Naive B cell (primary cell): ENCODE measurements at regions not wholly inside any gene's neighbourhood (a gene's known extent, or its start where the extent isn't known, plus 50 kb on each side); places are given as distances from the start of the nearest gene placed in this dataset.

ENCODE experiments used
- ATAC-seq, 2 donors: fragments of 150-1000 bp; cut with Tn5 transposase; 2 replicates each; pipeline ENCODE4 v1.10.0; 2021; ENCODE audit warnings: low read depth in 2 of 2, mild to moderate bottlenecking in 2 of 2, moderate library complexity in 2 of 2
- DNase-seq: peaks from one replicate; pipeline ENCODE4 v3.0.0; 2022
- H3K27ac Mint-ChIP-seq, 6 donors: one replicate each; pipeline ENCODE4 v1.8.0; 2020 to 2022; ENCODE audit warnings: mild to moderate bottlenecking in 6 of 6, mixed read lengths in 6 of 6, moderate library complexity in 5 of 6, inconsistent platforms in 2 of 6
- H3K27me3 Mint-ChIP-seq, 3 donors: one replicate each; pipeline ENCODE4 v1.8.0; 2021 to 2022; ENCODE audit warnings: mixed read lengths in 3 of 3, mild to moderate bottlenecking in 1 of 3
- H3K36me3 Mint-ChIP-seq, 2 donors: one replicate each; pipeline ENCODE4 v1.8.0; 2020 to 2022; ENCODE audit warnings: mixed read lengths in 2 of 2, inconsistent platforms in 1 of 2, mild to moderate bottlenecking in 1 of 2
- H3K4me1 Mint-ChIP-seq, 3 donors: one replicate each; pipeline ENCODE4 v1.8.0; 2020 to 2022; ENCODE audit warnings: mixed read lengths in 3 of 3, inconsistent platforms in 1 of 3, mild to moderate bottlenecking in 1 of 3, moderate library complexity in 1 of 3
- H3K4me3 Mint-ChIP-seq, 8 donors: one replicate each; pipeline ENCODE4 v1.8.0; 2020 to 2022; ENCODE audit warnings: mild to moderate bottlenecking in 8 of 8, mixed read lengths in 8 of 8, moderate library complexity in 8 of 8, inconsistent platforms in 2 of 8
- H3K9me3 Mint-ChIP-seq, 7 donors: one replicate each; pipeline ENCODE4 v1.8.0; 2020 to 2022; ENCODE audit warnings: mixed read lengths in 7 of 7, mild to moderate bottlenecking in 5 of 7, inconsistent platforms in 2 of 7, moderate library complexity in 1 of 7

GRCh38 chr4:32184186-32184585, 1464.0 kb downstream of the PCDH7 start:
- no peak for ATAC-seq
- Mint-ChIP-seq H3K4me1 (no peaks in the 10 kb centered on the region), H3K27ac (no peak overlapping the region), H3K27me3 (no peaks in the 10 kb centered on the region), H3K36me3 (no peaks in the 10 kb centered on the region), H3K9me3 (peaks cover 0 to 6% (median 0%) of the 10 kb centered on the region in 7 donors), H3K4me3 (peak overlapping the region in 1 of 8 donors; percentile 42)
- DNase-seq = no peak

GRCh38 chr4:32189130-32189529, 1469.0 kb downstream of the PCDH7 start:
- Mint-ChIP-seq H3K9me3 (peaks cover 0 to 10% (median 4%) of the 10 kb centered on the region in 7 donors), H3K27me3 (no peaks in the 10 kb centered on the region), H3K36me3 (no peaks in the 10 kb centered on the region), H3K27ac (no peak overlapping the region), H3K4me3 (no peak overlapping the region), H3K4me1 (no peaks in the 10 kb centered on the region)
- ATAC-seq (no peak), DNase-seq (no peak)

GRCh38 chr4:32189788-32190187, 1469.6 kb downstream of the PCDH7 start:
- Mint-ChIP-seq H3K4me3 (no peak overlapping the region), H3K27ac (no peak overlapping the region), H3K36me3 (no peaks in the 10 kb centered on the region), H3K9me3 (peaks cover 0 to 11% (median 4%) of the 10 kb centered on the region in 7 donors), H3K27me3 (no peaks in the 10 kb centered on the region), H3K4me1 (no peaks in the 10 kb centered on the region)
- DNase-seq (no peak), ATAC-seq (no peak)

GRCh38 chr4:32191961-32192360, 1471.8 kb downstream of the PCDH7 start:
- DNase-seq = no peak
- Mint-ChIP-seq H3K9me3 (peaks cover 0 to 11% (median 4%) of the 10 kb centered on the region in 7 donors), H3K27me3 (no peaks in the 10 kb centered on the region), H3K4me1 (no peaks in the 10 kb centered on the region), H3K4me3 (no peak overlapping the region), H3K27ac (no peak overlapping the region), H3K36me3 (no peaks in the 10 kb centered on the region)
- ATAC-seq = no peak

GRCh38 chr4:32192363-32192762, 1472.2 kb downstream of the PCDH7 start:
- Mint-ChIP-seq H3K27ac (no peak overlapping the region), H3K36me3 (no peaks in the 10 kb centered on the region), H3K27me3 (no peaks in the 10 kb centered on the region), H3K4me1 (no peaks in the 10 kb centered on the region), H3K9me3 (peaks cover 0 to 12% (median 4%) of the 10 kb centered on the region in 7 donors), H3K4me3 (no peak overlapping the region)
- ATAC-seq (no peak), DNase-seq (no peak)

- ATAC-seq = no peak
- H3K4me3 Mint-ChIP-seq = no peak overlapping the region
- H3K9me3 Mint-ChIP-seq = peaks cover 0 to 12% (median 4%) of the 10 kb centered on the region in 7 donors
- no peaks in the 10 kb centered on the region for H3K36me3 Mint-ChIP-seq
- H3K4me1 Mint-ChIP-seq = no peaks in the 10 kb centered on the region
- DNase-seq = no peak
- no peak overlapping the region for H3K27ac Mint-ChIP-seq
- no peaks in the 10 kb centered on the region for H3K27me3 Mint-ChIP-seq
These were observed 1472.8 kb downstream of the PCDH7 start for GRCh38 chr4:32192991-32193390.

GRCh38 chr4:32196950-32197688, 1477.0 kb downstream of the PCDH7 start:
- Mint-ChIP-seq H3K9me3 (peaks cover 0 to 6% (median 3%) of the 10 kb centered on the region in 7 donors), H3K27me3 (no peaks in the 10 kb centered on the region), H3K27ac (peak overlapping the region in 1 of 6 donors; percentile 44), H3K4me1 (no peaks in the 10 kb centered on the region), H3K4me3 (peak overlapping the region in 1 of 8 donors; percentile 59), H3K36me3 (no peaks in the 10 kb centered on the region)
- ATAC-seq = no peak
- no peak for DNase-seq

- ATAC-seq = no peak
- H3K4me3 Mint-ChIP-seq = no peak overlapping the region
- H3K4me1 Mint-ChIP-seq = no peaks in the 10 kb centered on the region
- DNase-seq = no peak
- no peaks in the 10 kb centered on the region for H3K27me3 Mint-ChIP-seq
- H3K9me3 Mint-ChIP-seq = peaks cover 0 to 23% (median 3%) of the 10 kb centered on the region in 7 donors
- H3K36me3 Mint-ChIP-seq = no peaks in the 10 kb centered on the region
- no peak overlapping the region for H3K27ac Mint-ChIP-seq
These were observed 1479.5 kb downstream of the PCDH7 start for GRCh38 chr4:32199639-32200038.

GRCh38 chr4:32203340-32203739, 1483.2 kb downstream of the PCDH7 start:
- Mint-ChIP-seq H3K4me3 (peak overlapping the region in 1 of 8 donors; percentile 8), H3K4me1 (no peaks in the 10 kb centered on the region), H3K9me3 (peaks cover 1 to 28% (median 7%) of the 10 kb centered on the region in 7 donors), H3K27me3 (no peaks in the 10 kb centered on the region), H3K27ac (no peak overlapping the region), H3K36me3 (no peaks in the 10 kb centered on the region)
- no peak for DNase-seq
- ATAC-seq = no peak

- H3K27ac Mint-ChIP-seq = no peak overlapping the region
- no peaks in the 10 kb centered on the region for H3K4me1 Mint-ChIP-seq
- H3K4me3 Mint-ChIP-seq = no peak overlapping the region
- DNase-seq (no peak), ATAC-seq (no peak)
- H3K36me3 Mint-ChIP-seq = no peaks in the 10 kb centered on the region
- H3K9me3 Mint-ChIP-seq = peaks cover 1 to 35% (median 11%) of the 10 kb centered on the region in 7 donors
- H3K27me3 Mint-ChIP-seq = no peaks in the 10 kb centered on the region
These were observed 1486.6 kb downstream of the PCDH7 start for GRCh38 chr4:32206756-32207155.

- H3K36me3 Mint-ChIP-seq = no peaks in the 10 kb centered on the region
- H3K4me3 Mint-ChIP-seq = no peak overlapping the region
- H3K27me3 Mint-ChIP-seq = no peaks in the 10 kb centered on the region
- no peak for DNase-seq
- no peaks in the 10 kb centered on the region for H3K4me1 Mint-ChIP-seq
- H3K9me3 Mint-ChIP-seq = peaks cover 1 to 35% (median 10%) of the 10 kb centered on the region in 7 donors
- ATAC-seq = no peak
- H3K27ac Mint-ChIP-seq = no peak overlapping the region
These were observed 1487.3 kb downstream of the PCDH7 start for GRCh38 chr4:32207456-32207855.

GRCh38 chr4:32215277-32215676, 1495.1 kb downstream of the PCDH7 start:
- H3K27me3 Mint-ChIP-seq = no peaks in the 10 kb centered on the region
- H3K4me1 Mint-ChIP-seq = no peaks in the 10 kb centered on the region
- H3K4me3 Mint-ChIP-seq = no peak overlapping the region
- no peak for ATAC-seq
- no peak for DNase-seq
- H3K36me3 Mint-ChIP-seq = no peaks in the 10 kb centered on the region
- peaks cover 0 to 4% (median 1%) of the 10 kb centered on the region in 7 donors for H3K9me3 Mint-ChIP-seq
- H3K27ac Mint-ChIP-seq = no peak overlapping the region

GRCh38 chr4:32216502-32216901, 1496.3 kb downstream of the PCDH7 start:
- H3K4me3 Mint-ChIP-seq = no peak overlapping the region
- no peaks in the 10 kb centered on the region for H3K4me1 Mint-ChIP-seq
- ATAC-seq = no peak
- DNase-seq = no peak
- no peak overlapping the region for H3K27ac Mint-ChIP-seq
- peaks cover 0 to 3% (median 0%) of the 10 kb centered on the region in 7 donors for H3K9me3 Mint-ChIP-seq
- no peaks in the 10 kb centered on the region for H3K27me3 Mint-ChIP-seq
- H3K36me3 Mint-ChIP-seq = no peaks in the 10 kb centered on the region

GRCh38 chr4:32219306-32220075, 1499.3 kb downstream of the PCDH7 start:
- Mint-ChIP-seq H3K4me3 (no peak overlapping the region), H3K27ac (no peak overlapping the region), H3K4me1 (no peaks in the 10 kb centered on the region), H3K27me3 (no peaks in the 10 kb centered on the region), H3K36me3 (no peaks in the 10 kb centered on the region), H3K9me3 (peaks cover 0 to 3% (median 2%) of the 10 kb centered on the region in 7 donors)
- DNase-seq (no peak), ATAC-seq (no peak)
